Right lobe of liver (tissue), 6 donors: ENCODE measurements at regions not wholly inside any gene's neighbourhood (a gene's known extent, or its start where the extent isn't known, plus 50 kb on each side); places are given as distances from the start of the nearest gene placed in this dataset.

Source experiments
- ATAC-seq, 4 donors: fragments of 200-7000 bp; cut with Tn5 transposase; one replicate each; pipeline ENCODE4 v1.9.1; 2020; ENCODE audit warnings: mild to moderate bottlenecking in 4 of 4, moderate library complexity in 4 of 4
- DNase-seq, 3 donors: peaks; one replicate each; pipeline ENCODE4 v3.0.0-alpha.2; 2020
- H3K27ac ChIP-seq, 3 donors: fragments of 200-600 bp; one replicate each; pipeline ENCODE4 v1.8.0; 2022
- H3K27me3 ChIP-seq, 2 donors: fragments of 200-600 bp; one replicate each; pipeline ENCODE4 v1.8.0; 2022
- H3K36me3 ChIP-seq, 4 donors: fragments of 200-600 bp; sonication (generic) in 1 of 4; one replicate each; pipeline versions ENCODE4 v1.5.1 to v1.8.0; 2017 to 2022; ENCODE audit warnings: control low read depth in 1 of 4
- H3K4me1 ChIP-seq, 4 donors: fragments of 200-600 bp; sonication (generic) in 1 of 4; one replicate each; pipeline versions ENCODE4 v1.5.1 to v1.8.0; 2017 to 2022; ENCODE audit warnings: control low read depth in 1 of 4
- H3K4me3 ChIP-seq, 3 donors: fragments of 200-600 bp; one replicate each; pipeline ENCODE4 v1.8.0; 2022
- H3K9me3 ChIP-seq, 4 donors: fragments of 200-600 bp; sonication (generic) in 1 of 4; one replicate each; pipeline versions ENCODE4 v1.5.1 to v1.8.0; 2017 to 2022; ENCODE audit warnings: control low read depth in 1 of 4
- CTCF ChIP-seq, 4 donors: fragments of 200-600 bp in 3 of 4; fragments of 450-650 bp in 1 of 4; IDR thresholded peaks; one replicate each; pipeline versions ENCODE4 v1.5.1 to v1.8.0; 2016 to 2022; ENCODE audit warnings: antibody characterized with exemption in 4 of 4, mild to moderate bottlenecking in 2 of 4
- POLR2A ChIP-seq: fragments of 450-650 bp; IDR thresholded peaks from one replicate; pipeline ENCODE4 v1.6.1; 2017; ENCODE audit warnings: antibody characterized with exemption, mild to moderate bottlenecking
- WGBS: methylation state at CpG from one replicate; pipeline ENCODE4 v1.1.6; 2018; ENCODE audit warnings: low coverage, low lambda C conversion rate; ENCODE audit not compliant: insufficient coverage; ENCODE audit errors: missing lambda C conversion rate; 5-methylcytosine and 5-hydroxymethylcytosine counted together
- intact Hi-C, 2 donors: fragments of 100-400 bp; cut with DNase I; formaldehyde crosslinking; loops; one replicate each; pipeline versions ENCODE4 v1.11.2 to v1.14.1; 2022
- donor health status: DM: no; HTN: yes; CAD: no.
- donor health status: DM: no; HTN: no; CAD: no.
- donor health status: DM: no; HTN: no; CAD: no.
- donor health status: DM: no; HTN: yes; CAD: no.
- donor health status: DM: no; HTN: yes; CAD: no.

GRCh38 chr7:81007051-81007450, 88.2 kb upstream of the SEMA3C start:
- WGBS: 60% methylated on average over 2 of the region's 2 CpGs
- no peaks in the 10 kb centered on the region for H3K9me3 ChIP-seq
- no peak for ATAC-seq
- intact Hi-C loops: no loop called here
- DNase-seq: no peak
- H3K4me1 ChIP-seq: no peaks in the 10 kb centered on the region
- no peak overlapping the region for H3K27ac ChIP-seq
- TF ChIP-seq POLR2A (no peak), CTCF (IDR thresholded peaks at IDR 0.05) (no peak)
- no peak overlapping the region for H3K4me3 ChIP-seq
- no peaks in the 10 kb centered on the region for H3K36me3 ChIP-seq
- no peaks in the 10 kb centered on the region for H3K27me3 ChIP-seq

- intact Hi-C loops: no loop called here
- TF ChIP-seq CTCF (IDR thresholded peaks at IDR 0.05) (no peak), POLR2A (no peak)
- H3K4me1 ChIP-seq: no peaks in the 10 kb centered on the region
- 69% methylated on average over 5 of the region's 5 CpGs for WGBS
- DNase-seq (no peak), ATAC-seq (no peak)
- H3K36me3 ChIP-seq: no peaks in the 10 kb centered on the region
- no peak overlapping the region for H3K27ac ChIP-seq
- H3K27me3 ChIP-seq: no peaks in the 10 kb centered on the region
- no peaks in the 10 kb centered on the region for H3K9me3 ChIP-seq
- no peak overlapping the region for H3K4me3 ChIP-seq
Observed at GRCh38 chr7:81005254-81005653, 86.4 kb upstream of the SEMA3C start.

GRCh38 chr7:81004098-81004497, 85.2 kb upstream of the SEMA3C start:
- DNase-seq (no peak), ATAC-seq (no peak)
- no peaks in the 10 kb centered on the region for H3K36me3 ChIP-seq
- no peaks in the 10 kb centered on the region for H3K9me3 ChIP-seq
- TF ChIP-seq CTCF (IDR thresholded peaks at IDR 0.05) (no peak), POLR2A (no peak)
- H3K27me3 ChIP-seq: no peaks in the 10 kb centered on the region
- WGBS: no CpG with 5 or more reads among the region's 1 CpG
- H3K4me1 ChIP-seq: no peaks in the 10 kb centered on the region
- H3K4me3 ChIP-seq: no peak overlapping the region
- intact Hi-C loops: no loop called here
- no peak overlapping the region for H3K27ac ChIP-seq

- Histone ChIP-seq H3K27me3 (no peaks in the 10 kb centered on the region), H3K4me3 (no peak overlapping the region), H3K9me3 (no peaks in the 10 kb centered on the region), H3K4me1 (no peaks in the 10 kb centered on the region), H3K36me3 (no peaks in the 10 kb centered on the region), H3K27ac (no peak overlapping the region)
- DNase-seq: no peak
- ATAC-seq: no peak
- no peak for TF ChIP-seq POLR2A
- no peak for TF ChIP-seq CTCF (IDR thresholded peaks at IDR 0.05)
- intact Hi-C loops: no loop called here
- WGBS: 39% methylated on average over 3 of the region's 3 CpGs
Observed at GRCh38 chr7:81003326-81003725, 84.5 kb upstream of the SEMA3C start.

GRCh38 chr7:81002421-81002820, 83.6 kb upstream of the SEMA3C start:
- Histone ChIP-seq H3K4me1 (no peaks in the 10 kb centered on the region), H3K36me3 (no peaks in the 10 kb centered on the region), H3K27ac (no peak overlapping the region), H3K9me3 (no peaks in the 10 kb centered on the region), H3K4me3 (no peak overlapping the region), H3K27me3 (no peaks in the 10 kb centered on the region)
- intact Hi-C loops: no loop called here
- TF ChIP-seq CTCF (IDR thresholded peaks at IDR 0.05) (no peak), POLR2A (no peak)
- DNase-seq: no peak
- no peak for ATAC-seq
